IPS-20b (cell line): ENCODE measurements at regions not wholly inside any gene's neighbourhood (a gene's known extent, or its start where the extent isn't known, plus 50 kb on each side); places are given as distances from the start of the nearest gene placed in this dataset.
"Not testable (repeated sequence)": the region's sequence is repeated elsewhere in the genome, so short reads cannot be mapped to it uniquely, and the experiment has no call there.

Source experiments
- H3K27ac ChIP-seq: one replicate; pipeline ENCODE4 v1.5.1; 2013; ENCODE audit warnings: low read length
- H3K27me3 ChIP-seq: 2 replicates; pipeline ENCODE4 v1.6.1; 2013; ENCODE audit warnings: mild to moderate bottlenecking, low read length, inconsistent platforms; ENCODE audit not compliant: insufficient read depth
- H3K36me3 ChIP-seq: 2 replicates; pipeline ENCODE4 v1.6.1; 2013; ENCODE audit warnings: low read depth, mild to moderate bottlenecking, inconsistent platforms, low read length, moderate library complexity; ENCODE audit not compliant: insufficient read depth
- H3K4me1 ChIP-seq: 2 replicates; pipeline ENCODE4 v1.6.1; 2013; ENCODE audit warnings: mild to moderate bottlenecking, control low read depth, inconsistent platforms, low read length, moderate library complexity; ENCODE audit not compliant: insufficient read depth
- H3K4me3 ChIP-seq: 2 replicates; pipeline ENCODE4 v1.5.1; 2013; ENCODE audit warnings: mild to moderate bottlenecking, low read length, inconsistent platforms
- H3K9ac ChIP-seq: 2 replicates; pipeline ENCODE4 v1.6.1; 2013; ENCODE audit warnings: low read depth, mild to moderate bottlenecking, inconsistent platforms, low read length, moderate library complexity
- H3K9me3 ChIP-seq: 2 replicates; pipeline ENCODE4 v1.6.1; 2013; ENCODE audit warnings: mild to moderate bottlenecking, low read depth, low read length, inconsistent platforms; ENCODE audit not compliant: insufficient read depth

GRCh38 chr12:24630446-24630845 lies 318.5 kb downstream of the BCAT1 start:
- no peak overlapping the region for H3K27ac ChIP-seq
- H3K36me3 ChIP-seq = no peaks in the 10 kb centered on the region
- no peak overlapping the region for H3K4me3 ChIP-seq
- no peaks in the 10 kb centered on the region for H3K9me3 ChIP-seq
- H3K27me3 ChIP-seq = no peaks in the 10 kb centered on the region
- no peak overlapping the region for H3K9ac ChIP-seq
- no peaks in the 10 kb centered on the region for H3K4me1 ChIP-seq

- Histone ChIP-seq H3K4me3 (no peak overlapping the region), H3K9me3 (no peaks in the 10 kb centered on the region), H3K4me1 (no peaks in the 10 kb centered on the region), H3K27ac (no peak overlapping the region), H3K27me3 (no peaks in the 10 kb centered on the region), H3K9ac (no peak overlapping the region), H3K36me3 (no peaks in the 10 kb centered on the region)
Measured at GRCh38 chr12:24625103-24625502, 323.8 kb downstream of the BCAT1 start.

- H3K4me3 ChIP-seq, H3K9ac ChIP-seq, H3K4me1 ChIP-seq: not testable (repeated sequence)
Measured at GRCh38 chr12:24619954-24620353, 328.9 kb downstream of the BCAT1 start.

GRCh38 chr12:24617471-24617870 lies 331.4 kb downstream of the BCAT1 start:
- Histone ChIP-seq H3K4me1 (peaks cover 5% of the 10 kb centered on the region; the same call in 1 of the 2 replicates), H3K9me3 (no peaks in the 10 kb centered on the region), H3K27ac (no peak overlapping the region), H3K27me3 (no peaks in the 10 kb centered on the region), H3K9ac (no peak overlapping the region), H3K4me3 (no peak overlapping the region), H3K36me3 (no peaks in the 10 kb centered on the region)

More at GRCh38 chr12:24619954-24620353, 328.9 kb downstream of the BCAT1 start:
- H3K36me3 ChIP-seq, H3K27ac ChIP-seq, H3K27me3 ChIP-seq, H3K9me3 ChIP-seq: not testable (repeated sequence)

- no peak overlapping the region for H3K27ac ChIP-seq
- no peak overlapping the region for H3K4me3 ChIP-seq
- peaks cover 5% of the 10 kb centered on the region; the same call in 1 of the 2 replicates for H3K4me1 ChIP-seq
- no peaks in the 10 kb centered on the region for H3K36me3 ChIP-seq
- H3K27me3 ChIP-seq = no peaks in the 10 kb centered on the region
- H3K9me3 ChIP-seq = no peaks in the 10 kb centered on the region
- H3K9ac ChIP-seq = no peak overlapping the region
Measured at GRCh38 chr12:24615967-24616411, 332.9 kb downstream of the BCAT1 start.

- H3K27ac ChIP-seq = no peak overlapping the region
- no peaks in the 10 kb centered on the region for H3K4me1 ChIP-seq
- H3K27me3 ChIP-seq = no peaks in the 10 kb centered on the region
- no peaks in the 10 kb centered on the region for H3K9me3 ChIP-seq
- no peak overlapping the region for H3K9ac ChIP-seq
- no peak overlapping the region for H3K4me3 ChIP-seq
- H3K36me3 ChIP-seq = no peaks in the 10 kb centered on the region
Measured at GRCh38 chr12:24608637-24609285, 340.1 kb downstream of the BCAT1 start.

- Histone ChIP-seq H3K36me3 (no peaks in the 10 kb centered on the region), H3K27me3 (no peaks in the 10 kb centered on the region), H3K9me3 (no peaks in the 10 kb centered on the region)
Measured at GRCh38 chr12:24608108-24608507, 340.8 kb downstream of the BCAT1 start.

GRCh38 chr12:24605916-24606315 lies 343.0 kb downstream of the BCAT1 start:
- Histone ChIP-seq H3K4me1 (peaks cover 2% of the 10 kb centered on the region; the same call in 1 of the 2 replicates), H3K36me3 (no peaks in the 10 kb centered on the region), H3K27ac (no peak overlapping the region), H3K4me3 (no peak overlapping the region), H3K27me3 (no peaks in the 10 kb centered on the region), H3K9ac (no peak overlapping the region), H3K9me3 (no peaks in the 10 kb centered on the region)

More at GRCh38 chr12:24608108-24608507, 340.8 kb downstream of the BCAT1 start:
- H3K4me1 ChIP-seq = peaks cover 2% of the 10 kb centered on the region; the same call in 1 of the 2 replicates
- H3K9ac ChIP-seq = no peak overlapping the region
- no peak overlapping the region for H3K27ac ChIP-seq
- H3K4me3 ChIP-seq = no peak overlapping the region

- no peaks in the 10 kb centered on the region for H3K9me3 ChIP-seq
- no peak overlapping the region for H3K27ac ChIP-seq
- H3K36me3 ChIP-seq = no peaks in the 10 kb centered on the region
Measured at GRCh38 chr12:24605466-24605865, 343.4 kb downstream of the BCAT1 start.

GRCh38 chr12:24603371-24603770 lies 345.5 kb downstream of the BCAT1 start:
- no peaks in the 10 kb centered on the region for H3K36me3 ChIP-seq
- no peak overlapping the region for H3K27ac ChIP-seq
- no peaks in the 10 kb centered on the region for H3K9me3 ChIP-seq
- peaks cover 2% of the 10 kb centered on the region; the same call in 1 of the 2 replicates for H3K4me1 ChIP-seq
- no peak overlapping the region for H3K4me3 ChIP-seq
- no peak overlapping the region for H3K9ac ChIP-seq
- no peaks in the 10 kb centered on the region for H3K27me3 ChIP-seq

More at GRCh38 chr12:24605466-24605865, 343.4 kb downstream of the BCAT1 start:
- Histone ChIP-seq H3K4me1 (peaks cover 2% of the 10 kb centered on the region; the same call in 1 of the 2 replicates), H3K4me3 (no peak overlapping the region), H3K9ac (no peak overlapping the region), H3K27me3 (no peaks in the 10 kb centered on the region)

GRCh38 chr12:24600996-24601395 lies 347.9 kb downstream of the BCAT1 start:
- Histone ChIP-seq H3K9me3 (no peaks in the 10 kb centered on the region), H3K9ac (no peak overlapping the region), H3K27me3 (no peaks in the 10 kb centered on the region), H3K36me3 (no peaks in the 10 kb centered on the region), H3K4me3 (no peak overlapping the region), H3K27ac (no peak overlapping the region), H3K4me1 (peaks cover 2% of the 10 kb centered on the region; the same call in 1 of the 2 replicates)

GRCh38 chr12:24600551-24600950 lies 348.4 kb downstream of the BCAT1 start:
- no peaks in the 10 kb centered on the region for H3K9me3 ChIP-seq
- no peaks in the 10 kb centered on the region for H3K27me3 ChIP-seq
- no peak overlapping the region for H3K27ac ChIP-seq
- H3K9ac ChIP-seq = no peak overlapping the region
- no peaks in the 10 kb centered on the region for H3K36me3 ChIP-seq
- no peak overlapping the region for H3K4me3 ChIP-seq
- H3K4me1 ChIP-seq = peaks cover 2% of the 10 kb centered on the region; the same call in 1 of the 2 replicates
